Mesothelial cell of epicardium (in vitro differentiated cells): ENCODE measurements at regions not wholly inside any gene's neighbourhood (a gene's known extent, or its start where the extent isn't known, plus 50 kb on each side); places are given as distances from the start of the nearest gene placed in this dataset.

ENCODE experiments used
- DNase-seq, 2 experiments: peaks; one replicate each; pipeline ENCODE4 v3.0.0; 2021; ENCODE audit warnings: low spot score in 2 of 2; ENCODE audit not compliant: unreplicated experiment in 2 of 2
- H3K27ac Mint-ChIP-seq: 2 replicates; pipeline ENCODE4 v1.8.0; 2021; ENCODE audit warnings: mixed read lengths
- H3K27me3 Mint-ChIP-seq: 2 replicates; pipeline ENCODE4 v1.8.0; 2021; ENCODE audit warnings: low read depth, mixed read lengths
- H3K36me3 Mint-ChIP-seq: 2 replicates; pipeline ENCODE4 v1.8.0; 2021; ENCODE audit warnings: mixed read lengths
- H3K4me1 Mint-ChIP-seq: 2 replicates; pipeline ENCODE4 v1.8.0; 2021; ENCODE audit warnings: mixed read lengths
- H3K4me3 Mint-ChIP-seq: 2 replicates; pipeline ENCODE4 v1.8.0; 2021; ENCODE audit warnings: mild to moderate bottlenecking, moderate library complexity, mixed read lengths
- H3K9me3 Mint-ChIP-seq: 2 replicates; pipeline ENCODE4 v1.8.0; 2021; ENCODE audit warnings: mixed read lengths
- CTCF ChIP-seq: fragments of 200-600 bp; sonication (generic); IDR thresholded peaks from one replicate; pipeline ENCODE4 v1.5.0; 2021; ENCODE audit warnings: antibody characterized with exemption; ENCODE audit not compliant: unreplicated experiment

GRCh38 chr12:105832806-105833205 lies 305.9 kb downstream of the NUAK1 start:
- H3K27ac Mint-ChIP-seq = no peak overlapping the region
- H3K36me3 Mint-ChIP-seq = no peaks in the 10 kb centered on the region
- H3K27me3 Mint-ChIP-seq = no peaks in the 10 kb centered on the region

DNA sequence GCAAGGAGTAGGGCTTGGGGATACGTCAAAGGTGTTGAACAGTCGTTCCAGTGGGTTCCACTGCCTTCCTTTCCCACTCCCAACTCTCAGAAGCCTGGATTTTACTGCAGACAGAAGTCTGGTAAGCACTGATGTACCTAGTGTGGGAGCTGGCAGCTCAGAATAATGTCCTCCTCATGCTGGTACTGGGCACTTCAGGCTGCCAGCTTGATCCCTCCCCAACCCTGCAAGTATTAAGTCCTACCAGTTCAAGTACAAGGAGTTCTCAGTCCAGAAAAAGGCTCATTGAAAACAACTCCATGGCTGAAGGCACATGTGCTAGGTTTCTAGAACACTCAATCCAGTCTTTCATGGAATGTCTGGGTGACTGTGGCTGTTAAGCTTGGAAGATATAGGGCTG lies 304.3 kb downstream of the NUAK1 start:
- H3K4me1 Mint-ChIP-seq = peaks cover 16% of the 10 kb centered on the region
- no peak for TF ChIP-seq CTCF
- no peaks in the 10 kb centered on the region for H3K9me3 Mint-ChIP-seq
- H3K27me3 Mint-ChIP-seq = no peaks in the 10 kb centered on the region
- H3K4me3 Mint-ChIP-seq = no peak overlapping the region
- H3K27ac Mint-ChIP-seq = no peak overlapping the region
- DNase-seq = no peak
- H3K36me3 Mint-ChIP-seq = no peaks in the 10 kb centered on the region

More at GRCh38 chr12:105832806-105833205, 305.9 kb downstream of the NUAK1 start:
- no peak for DNase-seq
- no peak for TF ChIP-seq CTCF
- no peak overlapping the region for H3K4me3 Mint-ChIP-seq
- no peaks in the 10 kb centered on the region for H3K9me3 Mint-ChIP-seq
- peaks cover 16% of the 10 kb centered on the region for H3K4me1 Mint-ChIP-seq

- Mint-ChIP-seq H3K36me3 (no peaks in the 10 kb centered on the region), H3K27ac (no peak overlapping the region), H3K4me3 (no peak overlapping the region), H3K27me3 (no peaks in the 10 kb centered on the region), H3K4me1 (peaks cover 12% of the 10 kb centered on the region), H3K9me3 (no peaks in the 10 kb centered on the region)
- no peak for TF ChIP-seq CTCF
- no peak for DNase-seq
Measured at GRCh38 chr12:105835580-105836241, 303.0 kb downstream of the NUAK1 start.

GRCh38 chr12:105836242-105836622 lies 302.5 kb downstream of the NUAK1 start:
- peaks cover 10% of the 10 kb centered on the region for H3K4me1 Mint-ChIP-seq
- H3K36me3 Mint-ChIP-seq = no peaks in the 10 kb centered on the region
- DNase-seq = no peak
- no peak for TF ChIP-seq CTCF
- no peak overlapping the region for H3K27ac Mint-ChIP-seq
- H3K27me3 Mint-ChIP-seq = no peaks in the 10 kb centered on the region
- H3K4me3 Mint-ChIP-seq = no peak overlapping the region
- H3K9me3 Mint-ChIP-seq = no peaks in the 10 kb centered on the region

DNA sequence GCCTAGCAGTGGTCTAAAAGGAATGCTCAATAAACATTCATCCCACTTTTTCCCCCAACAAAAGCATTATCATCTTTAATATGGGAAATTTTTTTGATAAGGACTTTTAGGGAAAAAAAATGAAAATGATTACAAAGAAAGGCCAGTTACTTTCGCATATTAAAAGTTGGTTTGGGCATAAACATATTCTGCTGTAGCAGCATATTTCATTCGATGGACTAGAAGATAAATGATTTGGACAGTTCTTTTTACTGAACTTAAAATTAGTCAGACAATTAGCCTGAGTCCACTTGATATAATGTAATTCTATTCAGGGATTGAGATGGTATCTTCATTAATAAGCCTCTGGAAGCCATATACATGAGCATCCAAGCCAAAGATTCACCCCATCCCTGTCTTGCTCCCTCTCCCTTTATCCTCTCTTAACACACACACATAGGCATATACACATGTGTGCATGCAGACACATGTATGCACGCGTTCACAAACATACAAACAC lies 299.1 kb downstream of the NUAK1 start:
- H3K4me3 Mint-ChIP-seq = no peak overlapping the region
- H3K9me3 Mint-ChIP-seq = no peaks in the 10 kb centered on the region
- no peak for TF ChIP-seq CTCF
- no peak overlapping the region for H3K27ac Mint-ChIP-seq
- H3K4me1 Mint-ChIP-seq = peaks cover 8% of the 10 kb centered on the region
- H3K36me3 Mint-ChIP-seq = no peaks in the 10 kb centered on the region
- no peaks in the 10 kb centered on the region for H3K27me3 Mint-ChIP-seq
- DNase-seq = no peak
